Choroid plexus epithelial cell (primary cell): ENCODE measurements at regions not wholly inside any gene's neighbourhood (a gene's known extent, or its start where the extent isn't known, plus 50 kb on each side); places are given as distances from the start of the nearest gene placed in this dataset.

ENCODE experiments used
- DNase-seq: peaks from one replicate; pipeline ENCODE4 v3.0.0-alpha.2; 2010; ENCODE audit warnings: low read depth
- H3K4me3 ChIP-seq: 2 replicates; pipeline ENCODE4 v1.5.1; 2011; ENCODE audit warnings: low read depth, mild to moderate bottlenecking, control low read depth, low read length, moderate library complexity
- TF ChIP-seq, protein P1 (sequence below): conservative IDR thresholded peaks from 2 replicates; pipeline ENCODE4 v1.5.1; 2011; ENCODE audit warnings: low read depth, mild to moderate bottlenecking, control low read depth, inconsistent platforms, low read length, moderate library complexity

DNA sequence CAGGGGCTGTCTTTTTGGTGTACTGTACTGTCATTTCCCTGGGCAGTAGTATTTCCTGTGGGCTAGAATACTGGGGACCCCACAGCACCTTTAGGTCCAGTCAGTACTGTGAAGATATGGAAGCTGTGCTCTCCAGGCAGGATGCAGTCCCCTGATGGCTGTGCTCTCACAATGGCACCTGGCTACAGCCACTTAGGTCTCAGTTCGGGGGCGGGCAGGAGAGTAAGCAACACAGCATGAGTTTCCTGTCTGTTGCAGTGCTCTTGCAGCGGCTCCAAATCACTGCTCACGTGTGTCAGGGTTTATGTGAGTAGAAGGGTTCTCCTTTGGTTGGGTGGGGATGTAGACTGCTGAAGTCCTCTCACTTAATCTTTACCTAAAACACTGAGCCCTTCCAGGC, 810.4 kb downstream of the DACH1 start:
- TF ChIP-seq, protein P1, sequence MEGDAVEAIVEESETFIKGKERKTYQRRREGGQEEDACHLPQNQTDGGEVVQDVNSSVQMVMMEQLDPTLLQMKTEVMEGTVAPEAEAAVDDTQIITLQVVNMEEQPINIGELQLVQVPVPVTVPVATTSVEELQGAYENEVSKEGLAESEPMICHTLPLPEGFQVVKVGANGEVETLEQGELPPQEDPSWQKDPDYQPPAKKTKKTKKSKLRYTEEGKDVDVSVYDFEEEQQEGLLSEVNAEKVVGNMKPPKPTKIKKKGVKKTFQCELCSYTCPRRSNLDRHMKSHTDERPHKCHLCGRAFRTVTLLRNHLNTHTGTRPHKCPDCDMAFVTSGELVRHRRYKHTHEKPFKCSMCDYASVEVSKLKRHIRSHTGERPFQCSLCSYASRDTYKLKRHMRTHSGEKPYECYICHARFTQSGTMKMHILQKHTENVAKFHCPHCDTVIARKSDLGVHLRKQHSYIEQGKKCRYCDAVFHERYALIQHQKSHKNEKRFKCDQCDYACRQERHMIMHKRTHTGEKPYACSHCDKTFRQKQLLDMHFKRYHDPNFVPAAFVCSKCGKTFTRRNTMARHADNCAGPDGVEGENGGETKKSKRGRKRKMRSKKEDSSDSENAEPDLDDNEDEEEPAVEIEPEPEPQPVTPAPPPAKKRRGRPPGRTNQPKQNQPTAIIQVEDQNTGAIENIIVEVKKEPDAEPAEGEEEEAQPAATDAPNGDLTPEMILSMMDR: no peak
- no peak for DNase-seq

DNA sequence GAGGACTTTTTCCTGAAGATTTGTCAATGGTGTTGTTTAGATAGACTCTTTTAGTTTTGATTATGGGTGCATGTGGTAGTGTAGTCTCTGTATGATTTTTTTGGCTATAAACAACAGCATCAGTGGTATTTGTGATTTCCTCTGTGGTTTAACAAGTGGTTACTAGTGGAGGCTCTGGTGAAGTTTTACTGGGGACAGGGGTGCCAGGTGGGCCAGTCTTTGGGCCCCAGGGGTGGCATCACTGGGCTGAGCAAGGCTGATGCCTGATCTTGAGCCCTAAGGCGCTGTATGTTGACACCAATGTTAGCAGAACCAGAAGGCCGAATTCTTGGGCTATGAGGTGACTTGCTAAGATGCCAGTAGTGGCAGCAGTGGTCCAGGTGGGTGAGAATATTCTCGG, 811.4 kb downstream of the DACH1 start:
- no peak for DNase-seq
- TF ChIP-seq, protein P1: no peak
- no peak overlapping the region for H3K4me3 ChIP-seq

More for the DNA sequence above, 810.4 kb downstream of the DACH1 start:
- no peak overlapping the region for H3K4me3 ChIP-seq

GRCh38 chr13:71055047-71055446, 812.0 kb downstream of the DACH1 start:
- TF ChIP-seq, protein P1: no peak
- DNase-seq: no peak
- H3K4me3 ChIP-seq: no peak overlapping the region

DNA sequence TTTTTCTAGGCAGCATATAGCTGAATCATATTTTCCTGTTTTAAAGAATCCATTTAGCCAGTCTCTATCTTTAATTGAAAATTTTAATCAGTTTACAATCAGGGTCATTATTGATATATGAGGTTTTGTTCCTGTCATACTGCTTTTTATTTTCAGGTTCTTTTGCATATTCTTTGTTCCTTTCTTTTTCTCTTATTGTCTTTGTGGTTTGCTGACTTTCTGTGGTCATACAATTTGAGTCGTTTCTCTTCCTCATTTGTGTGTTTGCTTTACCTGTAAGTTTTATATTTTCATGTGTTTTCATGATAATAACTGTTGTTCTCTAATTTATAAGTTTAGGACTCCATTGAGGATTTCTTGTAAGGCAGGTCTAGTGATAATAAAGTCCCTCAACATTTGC, 812.6 kb downstream of the DACH1 start:
- TF ChIP-seq, protein P1: no peak
- no peak for DNase-seq
- H3K4me3 ChIP-seq: no peak overlapping the region

- TF ChIP-seq, protein P1: no peak
- no peak for DNase-seq
- no peak overlapping the region for H3K4me3 ChIP-seq
Observed at GRCh38 chr13:71051573-71051972, 815.4 kb downstream of the DACH1 start.

- TF ChIP-seq, protein P1: no peak
- DNase-seq: no peak
- no peak overlapping the region for H3K4me3 ChIP-seq
Observed at GRCh38 chr13:71046360-71047079, 820.5 kb downstream of the DACH1 start.

DNA sequence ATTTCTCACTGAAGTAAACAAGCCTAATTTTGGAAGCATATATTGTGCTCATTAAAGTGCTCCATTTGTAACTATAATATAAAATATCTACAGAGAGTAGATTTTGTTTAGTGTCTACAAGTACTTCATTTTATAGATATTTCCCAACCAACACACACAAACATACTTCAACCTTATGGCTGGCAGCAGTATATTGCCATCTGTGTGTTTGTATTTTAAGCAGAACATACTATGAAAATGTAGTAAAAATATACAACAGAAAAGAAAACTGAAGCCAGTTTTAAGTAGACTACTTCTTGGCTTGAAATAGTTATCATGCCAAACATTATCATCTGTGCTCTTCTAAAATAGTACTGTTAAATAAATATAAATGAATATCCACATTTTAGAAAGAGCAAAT, 821.9 kb downstream of the DACH1 start:
- TF ChIP-seq, protein P1: no peak
- H3K4me3 ChIP-seq: no peak overlapping the region
- no peak for DNase-seq
